Loucy (cell line): ENCODE measurements at regions not wholly inside any gene's neighbourhood (a gene's known extent, or its start where the extent isn't known, plus 50 kb on each side); places are given as distances from the start of the nearest gene placed in this dataset.
"Not testable (repeated sequence)": the region's sequence is repeated elsewhere in the genome, so short reads cannot be mapped to it uniquely, and the experiment has no call there.

Experiments used
- EZH2phosphoT487 ChIP-seq: fragments of 200-600 bp; IDR thresholded peaks from 2 replicates; pipeline ENCODE4 v1.6.1; 2018; ENCODE audit warnings: antibody characterized with exemption, mild to moderate bottlenecking, moderate library complexity, borderline replicate concordance
- TF ChIP-seq, protein P1 (sequence below): fragments of 200-600 bp; sonication (generic); conservative IDR thresholded peaks from 2 replicates; pipeline ENCODE4 v1.5.1; 2014; ENCODE audit warnings: mild to moderate bottlenecking, antibody characterized with exemption, low read length

DNA sequence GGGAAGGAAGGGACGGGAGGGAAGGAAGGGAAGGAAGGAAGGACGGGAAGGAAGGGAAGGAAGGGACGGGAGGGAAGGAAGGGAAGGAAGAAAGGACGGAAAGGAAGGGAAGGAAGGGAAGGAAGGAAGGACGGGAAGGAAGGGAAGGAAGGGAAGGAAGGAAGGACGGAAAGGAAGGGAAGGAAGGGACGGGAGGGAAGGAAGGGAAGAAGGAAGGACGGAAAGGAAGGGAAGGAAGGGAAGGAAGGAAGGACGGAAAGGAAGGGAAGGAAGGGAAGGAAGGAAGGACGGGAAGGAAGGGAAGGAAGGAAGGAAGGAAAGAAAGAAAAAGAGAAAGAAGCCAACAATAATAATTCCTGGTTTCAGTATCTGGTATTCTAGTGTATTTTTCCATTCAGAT, 863.8 kb upstream of the WWC1 start:
- TF ChIP-seq, protein P1, sequence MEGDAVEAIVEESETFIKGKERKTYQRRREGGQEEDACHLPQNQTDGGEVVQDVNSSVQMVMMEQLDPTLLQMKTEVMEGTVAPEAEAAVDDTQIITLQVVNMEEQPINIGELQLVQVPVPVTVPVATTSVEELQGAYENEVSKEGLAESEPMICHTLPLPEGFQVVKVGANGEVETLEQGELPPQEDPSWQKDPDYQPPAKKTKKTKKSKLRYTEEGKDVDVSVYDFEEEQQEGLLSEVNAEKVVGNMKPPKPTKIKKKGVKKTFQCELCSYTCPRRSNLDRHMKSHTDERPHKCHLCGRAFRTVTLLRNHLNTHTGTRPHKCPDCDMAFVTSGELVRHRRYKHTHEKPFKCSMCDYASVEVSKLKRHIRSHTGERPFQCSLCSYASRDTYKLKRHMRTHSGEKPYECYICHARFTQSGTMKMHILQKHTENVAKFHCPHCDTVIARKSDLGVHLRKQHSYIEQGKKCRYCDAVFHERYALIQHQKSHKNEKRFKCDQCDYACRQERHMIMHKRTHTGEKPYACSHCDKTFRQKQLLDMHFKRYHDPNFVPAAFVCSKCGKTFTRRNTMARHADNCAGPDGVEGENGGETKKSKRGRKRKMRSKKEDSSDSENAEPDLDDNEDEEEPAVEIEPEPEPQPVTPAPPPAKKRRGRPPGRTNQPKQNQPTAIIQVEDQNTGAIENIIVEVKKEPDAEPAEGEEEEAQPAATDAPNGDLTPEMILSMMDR, result not testable (repeated sequence)
- TF ChIP-seq EZH2phosphoT487, result not testable (repeated sequence)
